ENCODE measurements at regions not wholly inside any gene's neighbourhood (a gene's known extent, or its start where the extent isn't known, plus 50 kb on each side); places are given as distances from the start of the nearest gene placed in this dataset.

DNA sequence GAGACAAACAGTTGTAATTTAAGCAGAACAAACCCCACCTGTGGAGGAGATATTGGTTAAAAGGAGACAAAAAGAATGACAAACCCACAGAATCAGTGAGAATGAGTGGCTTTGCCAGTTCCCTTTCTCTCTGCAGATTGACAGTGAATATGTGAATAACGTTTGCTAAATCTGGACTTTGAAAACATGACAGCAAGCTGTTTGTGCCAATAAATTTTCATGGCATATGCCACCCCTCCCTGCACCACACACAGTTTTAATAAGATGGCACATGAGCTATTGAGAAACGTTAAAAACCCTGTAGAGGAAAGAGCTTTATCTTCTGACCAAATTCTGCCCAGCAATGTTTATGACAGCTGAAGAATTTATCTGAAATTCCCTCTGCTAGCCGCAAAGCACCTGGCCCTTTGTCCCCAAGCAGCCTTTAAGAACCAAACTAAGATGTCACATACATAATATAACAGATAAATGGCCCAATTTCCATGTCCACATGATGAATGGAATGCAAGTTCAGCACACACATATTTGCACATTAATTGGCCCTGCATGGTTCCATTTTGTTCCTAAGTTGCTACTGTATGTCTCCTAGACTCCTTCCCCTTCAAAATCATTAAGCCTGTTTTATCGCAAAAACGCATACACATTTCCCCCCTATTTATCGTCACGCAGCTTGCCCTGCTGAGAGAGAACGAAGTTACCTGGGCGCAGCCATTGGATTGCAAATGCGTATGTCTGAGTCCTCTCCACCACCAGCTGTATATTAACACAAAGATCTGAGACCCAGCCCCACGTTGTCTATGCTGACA lies 773.5 kb upstream of the EEF2KMT start:
- Histone ChIP-seq H3K27me3 (ENCODE audit: control insufficient read depth in 3 of 3, insufficient read depth in 3 of 3, low read length in 3 of 3) (no peaks in the 10 kb centered on the region), H3K9ac (ENCODE audit: low read depth in 1 of 3, low read length in 3 of 3) (no peak overlapping the region), H3K27ac (ENCODE audit: low read depth, low read length) (no peak overlapping the region), H3K9me3 (ENCODE audit: control insufficient read depth in 3 of 3, low read length in 3 of 3) (no peaks in the 10 kb centered on the region), H3K4me3 (ENCODE audit: low read length in 3 of 3) (no peak overlapping the region), H3K4me1 (ENCODE audit: control insufficient read depth in 3 of 3, insufficient read depth in 3 of 3, low read length in 3 of 3) (no peaks in the 10 kb centered on the region), H3K36me3 (ENCODE audit: control insufficient read depth in 3 of 3, insufficient read depth in 3 of 3, low read length in 3 of 3) (no peaks in the 10 kb centered on the region)

DNA sequence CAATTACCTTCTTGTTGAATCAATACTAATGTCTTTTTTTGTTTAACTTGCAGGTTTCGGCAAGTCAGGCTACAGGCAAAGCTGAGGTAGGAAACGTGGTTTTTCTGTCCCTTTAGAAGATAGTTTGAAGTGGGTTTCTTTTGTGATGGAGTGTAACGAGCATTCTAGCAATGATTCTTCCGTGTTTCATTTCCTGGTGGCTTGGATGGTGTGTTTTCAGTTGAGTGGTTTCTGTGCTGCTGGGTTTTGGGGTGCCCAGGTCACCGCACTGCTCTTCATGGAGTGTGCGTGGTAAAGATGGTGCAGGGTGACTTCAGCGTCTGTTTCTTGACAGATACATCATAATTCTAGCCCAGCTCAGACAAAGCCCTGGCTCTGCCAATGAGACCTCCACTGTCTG lies 769.7 kb upstream of the EEF2KMT start:
- Histone ChIP-seq H3K27me3 (ENCODE audit: control insufficient read depth in 3 of 3, insufficient read depth in 3 of 3, low read length in 3 of 3) (no peaks in the 10 kb centered on the region), H3K9ac (ENCODE audit: low read depth in 1 of 3, low read length in 3 of 3) (no peak overlapping the region), H3K9me3 (ENCODE audit: control insufficient read depth in 3 of 3, low read length in 3 of 3) (peaks cover 0 to 3% (median 0%) of the 10 kb centered on the region in 3 donors), H3K27ac (ENCODE audit: low read depth, low read length) (no peak overlapping the region), H3K4me1 (ENCODE audit: control insufficient read depth in 3 of 3, insufficient read depth in 3 of 3, low read length in 3 of 3) (no peaks in the 10 kb centered on the region), H3K36me3 (ENCODE audit: control insufficient read depth in 3 of 3, insufficient read depth in 3 of 3, low read length in 3 of 3) (no peaks in the 10 kb centered on the region), H3K4me3 (ENCODE audit: low read length in 3 of 3) (no peak overlapping the region)

DNA sequence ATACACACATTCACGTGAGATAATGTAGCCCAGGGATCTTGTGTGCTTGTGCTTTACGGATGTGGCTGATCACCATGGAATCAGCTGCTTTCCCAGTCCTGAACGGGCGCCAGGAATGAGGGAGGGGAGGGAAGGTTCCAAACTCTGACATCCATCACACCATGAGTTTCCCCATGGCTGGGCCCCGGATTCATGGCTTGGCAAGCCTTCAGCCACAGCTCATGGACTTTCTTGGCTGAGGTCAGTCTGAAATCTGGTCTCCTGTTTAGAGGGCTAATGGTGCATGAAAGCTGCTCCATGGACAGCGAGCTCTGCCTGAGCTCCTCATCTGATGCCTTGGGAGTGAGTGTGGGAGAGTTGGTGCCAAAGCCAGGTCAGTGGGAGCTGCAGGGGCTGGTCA lies 767.6 kb upstream of the EEF2KMT start:
- Histone ChIP-seq H3K4me3 (ENCODE audit: low read length in 3 of 3) (no peak overlapping the region), H3K27me3 (ENCODE audit: control insufficient read depth in 3 of 3, insufficient read depth in 3 of 3, low read length in 3 of 3) (no peaks in the 10 kb centered on the region), H3K27ac (ENCODE audit: low read depth, low read length) (no peak overlapping the region), H3K36me3 (ENCODE audit: control insufficient read depth in 3 of 3, insufficient read depth in 3 of 3, low read length in 3 of 3) (no peaks in the 10 kb centered on the region), H3K4me1 (ENCODE audit: control insufficient read depth in 3 of 3, insufficient read depth in 3 of 3, low read length in 3 of 3) (no peaks in the 10 kb centered on the region), H3K9me3 (ENCODE audit: control insufficient read depth in 3 of 3, low read length in 3 of 3) (peaks cover 0 to 3% (median 0%) of the 10 kb centered on the region in 3 donors), H3K9ac (ENCODE audit: low read depth in 1 of 3, low read length in 3 of 3) (no peak overlapping the region)

DNA sequence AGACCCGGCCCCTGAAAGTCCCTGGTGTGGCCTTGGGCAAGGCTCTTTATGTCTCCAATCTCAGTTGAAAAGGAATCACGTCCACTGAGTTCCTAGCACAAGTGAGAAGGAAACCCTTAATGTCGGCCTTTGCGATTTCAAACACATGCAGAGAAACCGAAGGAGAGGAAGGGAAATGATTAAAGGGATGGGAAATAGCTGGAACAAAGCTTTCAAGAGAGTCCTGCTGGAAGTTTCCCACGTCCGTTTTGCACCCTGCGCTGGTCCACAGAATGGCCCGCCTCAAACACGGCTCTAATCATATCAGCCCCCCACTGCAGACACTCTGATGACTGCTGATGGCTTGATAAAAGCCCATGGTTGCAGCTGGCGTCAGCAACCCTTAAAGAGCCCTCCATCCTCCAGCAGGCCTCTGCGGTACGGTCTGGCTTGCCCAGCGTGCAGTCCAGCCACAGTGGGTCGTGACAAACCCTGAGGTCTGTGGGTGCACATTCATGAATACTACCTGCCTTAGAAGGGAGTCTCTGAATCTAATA lies 765.5 kb upstream of the EEF2KMT start:
- Histone ChIP-seq H3K4me1 (ENCODE audit: control insufficient read depth in 3 of 3, insufficient read depth in 3 of 3, low read length in 3 of 3) (no peaks in the 10 kb centered on the region), H3K36me3 (ENCODE audit: control insufficient read depth in 3 of 3, insufficient read depth in 3 of 3, low read length in 3 of 3) (no peaks in the 10 kb centered on the region), H3K27ac (ENCODE audit: low read depth, low read length) (no peak overlapping the region), H3K9ac (ENCODE audit: low read depth in 1 of 3, low read length in 3 of 3) (no peak overlapping the region), H3K4me3 (ENCODE audit: low read length in 3 of 3) (no peak overlapping the region), H3K27me3 (ENCODE audit: control insufficient read depth in 3 of 3, insufficient read depth in 3 of 3, low read length in 3 of 3) (no peaks in the 10 kb centered on the region), H3K9me3 (ENCODE audit: control insufficient read depth in 3 of 3, low read length in 3 of 3) (peaks cover 0 to 3% (median 0%) of the 10 kb centered on the region in 3 donors)

DNA sequence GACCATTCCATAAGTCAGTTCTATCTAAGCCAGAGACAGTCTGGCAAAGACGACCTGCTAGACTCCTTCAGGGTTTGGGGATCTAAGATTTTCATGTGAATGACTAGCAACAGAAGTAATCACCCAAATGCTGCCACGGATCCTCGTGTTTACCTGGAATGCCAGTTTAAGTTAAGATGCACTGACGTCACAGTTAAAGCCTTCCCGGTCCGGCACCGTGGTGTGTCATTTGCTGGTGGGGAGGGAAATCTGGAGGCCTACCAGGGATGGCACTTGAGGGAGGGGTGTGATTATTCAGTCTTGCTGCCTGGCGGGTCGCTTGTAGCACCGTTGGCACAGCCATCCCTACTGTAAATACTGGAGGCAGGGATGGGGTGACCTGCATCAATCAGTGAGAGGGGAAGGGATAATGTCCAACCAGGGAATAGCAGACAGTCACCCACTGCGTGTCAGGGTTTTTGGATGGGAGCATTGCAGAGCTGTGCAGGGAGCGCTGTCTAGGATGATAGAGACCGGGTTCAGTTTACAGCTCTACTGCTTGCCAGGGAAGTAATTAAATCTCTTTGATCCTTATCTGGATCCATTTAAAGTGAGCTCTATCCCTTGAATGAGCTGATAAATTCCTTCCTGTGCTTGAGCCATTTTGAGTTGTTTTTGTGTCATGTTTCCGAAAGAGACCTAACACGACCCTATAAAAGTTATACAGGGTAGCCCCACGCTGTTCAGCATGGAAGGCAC lies 764.7 kb upstream of the EEF2KMT start:
- Histone ChIP-seq H3K36me3 (ENCODE audit: control insufficient read depth in 3 of 3, insufficient read depth in 3 of 3, low read length in 3 of 3) (no peaks in the 10 kb centered on the region), H3K9ac (ENCODE audit: low read depth in 1 of 3, low read length in 3 of 3) (no peak overlapping the region), H3K4me3 (ENCODE audit: low read length in 3 of 3) (no peak overlapping the region), H3K27ac (ENCODE audit: low read depth, low read length) (no peak overlapping the region), H3K27me3 (ENCODE audit: control insufficient read depth in 3 of 3, insufficient read depth in 3 of 3, low read length in 3 of 3) (no peaks in the 10 kb centered on the region), H3K4me1 (ENCODE audit: control insufficient read depth in 3 of 3, insufficient read depth in 3 of 3, low read length in 3 of 3) (no peaks in the 10 kb centered on the region), H3K9me3 (ENCODE audit: control insufficient read depth in 3 of 3, low read length in 3 of 3) (peaks cover 0 to 3% (median 0%) of the 10 kb centered on the region in 3 donors)

DNA sequence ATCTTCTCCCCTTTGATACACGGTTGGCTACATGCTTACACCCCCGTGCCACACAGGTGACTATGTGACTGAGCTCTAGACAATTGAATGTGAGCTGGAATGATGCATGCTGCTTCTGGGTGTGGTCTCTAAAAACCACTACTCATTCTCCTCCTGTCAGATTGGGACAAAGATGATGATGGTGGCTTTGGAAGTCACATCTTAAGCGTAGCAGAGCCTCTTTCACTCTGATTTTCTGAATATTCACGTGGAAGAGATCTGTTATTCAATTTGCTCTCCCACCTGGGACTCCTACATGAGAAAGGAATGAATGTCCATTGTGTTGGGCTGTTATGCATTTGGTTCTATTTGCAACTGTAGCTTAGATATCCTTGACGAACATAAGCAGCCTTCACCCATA lies 763.6 kb upstream of the EEF2KMT start:
- no peaks in the 10 kb centered on the region for H3K4me1 ChIP-seq (ENCODE audit: control insufficient read depth in 3 of 3, insufficient read depth in 3 of 3, low read length in 3 of 3)
- no peaks in the 10 kb centered on the region for H3K36me3 ChIP-seq (ENCODE audit: control insufficient read depth in 3 of 3, insufficient read depth in 3 of 3, low read length in 3 of 3)
- no peaks in the 10 kb centered on the region for H3K27me3 ChIP-seq (ENCODE audit: control insufficient read depth in 3 of 3, insufficient read depth in 3 of 3, low read length in 3 of 3)
- peaks cover 0 to 3% (median 0%) of the 10 kb centered on the region in 3 donors for H3K9me3 ChIP-seq (ENCODE audit: control insufficient read depth in 3 of 3, low read length in 3 of 3)
- no peak overlapping the region for H3K9ac ChIP-seq (ENCODE audit: low read depth in 1 of 3, low read length in 3 of 3)
- H3K4me3 ChIP-seq (ENCODE audit: low read length in 3 of 3), result no peak overlapping the region
- no peak overlapping the region for H3K27ac ChIP-seq (ENCODE audit: low read depth, low read length)

DNA sequence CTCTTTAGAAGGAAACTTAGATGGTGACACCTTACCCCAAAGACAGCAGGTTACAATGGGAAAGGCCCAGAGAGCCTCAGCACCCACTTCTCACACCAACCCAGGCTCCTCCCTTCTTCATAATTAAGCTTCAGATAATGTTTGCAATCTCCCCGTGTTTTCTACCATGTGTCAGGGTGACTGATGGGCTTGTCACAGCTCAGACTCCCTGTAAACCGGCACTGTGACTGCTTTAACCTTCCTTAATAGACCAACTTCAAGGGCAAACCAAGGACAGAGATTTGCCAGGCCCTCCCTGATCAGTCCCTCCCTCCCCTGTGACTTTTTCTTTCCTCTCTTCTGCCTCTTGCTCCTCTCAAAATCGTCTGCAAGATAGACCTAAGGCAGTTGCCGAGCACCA lies 760.6 kb upstream of the EEF2KMT start:
- Histone ChIP-seq H3K9me3 (ENCODE audit: control insufficient read depth in 3 of 3, low read length in 3 of 3) (no peaks in the 10 kb centered on the region), H3K36me3 (ENCODE audit: control insufficient read depth in 3 of 3, insufficient read depth in 3 of 3, low read length in 3 of 3) (no peaks in the 10 kb centered on the region), H3K27ac (ENCODE audit: low read depth, low read length) (no peak overlapping the region), H3K9ac (ENCODE audit: low read depth in 1 of 3, low read length in 3 of 3) (no peak overlapping the region), H3K27me3 (ENCODE audit: control insufficient read depth in 3 of 3, insufficient read depth in 3 of 3, low read length in 3 of 3) (no peaks in the 10 kb centered on the region), H3K4me3 (ENCODE audit: low read length in 3 of 3) (no peak overlapping the region), H3K4me1 (ENCODE audit: control insufficient read depth in 3 of 3, insufficient read depth in 3 of 3, low read length in 3 of 3) (no peaks in the 10 kb centered on the region)

DNA sequence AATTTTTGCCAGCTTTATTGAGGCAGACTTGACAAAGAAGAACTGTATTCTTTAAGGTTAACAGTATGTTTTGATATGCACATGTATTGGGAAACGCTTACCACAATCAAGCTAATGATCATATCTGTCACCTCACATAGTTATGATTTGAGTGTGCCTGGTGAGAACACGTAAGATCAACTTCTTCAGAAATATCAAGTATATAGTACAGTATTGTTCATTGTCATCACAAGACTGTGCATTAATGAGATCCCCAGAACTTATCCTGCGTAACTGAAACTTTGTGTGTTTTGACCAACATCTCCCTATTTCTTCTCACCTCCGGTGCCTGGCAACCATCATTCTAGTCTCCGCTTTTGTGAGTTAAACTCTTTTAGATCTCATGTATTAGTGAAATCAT lies 756.4 kb upstream of the EEF2KMT start:
- H3K4me1 ChIP-seq (ENCODE audit: control insufficient read depth in 3 of 3, insufficient read depth in 3 of 3, low read length in 3 of 3), result no peaks in the 10 kb centered on the region
- no peaks in the 10 kb centered on the region for H3K36me3 ChIP-seq (ENCODE audit: control insufficient read depth in 3 of 3, insufficient read depth in 3 of 3, low read length in 3 of 3)
- H3K4me3 ChIP-seq (ENCODE audit: low read length in 3 of 3), result no peak overlapping the region
- peaks cover 0 to 2% (median 0%) of the 10 kb centered on the region in 3 donors for H3K9me3 ChIP-seq (ENCODE audit: control insufficient read depth in 3 of 3, low read length in 3 of 3)
- no peak overlapping the region for H3K9ac ChIP-seq (ENCODE audit: low read depth in 1 of 3, low read length in 3 of 3)
- H3K27ac ChIP-seq (ENCODE audit: low read depth, low read length), result no peak overlapping the region
- H3K27me3 ChIP-seq (ENCODE audit: control insufficient read depth in 3 of 3, insufficient read depth in 3 of 3, low read length in 3 of 3), result no peaks in the 10 kb centered on the region

DNA sequence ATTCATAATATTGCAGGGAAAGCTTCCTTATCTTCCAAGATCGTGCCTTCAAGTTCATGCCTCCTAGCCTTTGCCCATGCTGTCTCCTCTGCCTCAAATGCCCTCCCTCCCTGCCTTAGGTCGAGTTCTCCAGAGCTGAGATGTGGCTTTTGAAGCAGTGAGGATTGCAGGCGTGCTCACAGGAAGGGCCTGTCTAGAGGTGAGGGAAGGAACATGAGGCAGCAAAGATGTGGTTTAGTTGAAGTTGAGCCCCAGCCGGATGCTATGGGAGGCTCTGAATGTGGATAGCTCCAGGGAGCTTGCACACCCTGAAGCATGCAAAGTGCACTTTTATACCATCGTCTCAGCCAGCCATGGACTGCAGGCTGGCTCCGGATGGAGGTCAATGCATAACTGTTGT lies 754.6 kb upstream of the EEF2KMT start:
- Histone ChIP-seq H3K27me3 (ENCODE audit: control insufficient read depth in 3 of 3, insufficient read depth in 3 of 3, low read length in 3 of 3) (no peaks in the 10 kb centered on the region), H3K9ac (ENCODE audit: low read depth in 1 of 3, low read length in 3 of 3) (no peak overlapping the region), H3K36me3 (ENCODE audit: control insufficient read depth in 3 of 3, insufficient read depth in 3 of 3, low read length in 3 of 3) (no peaks in the 10 kb centered on the region), H3K4me3 (ENCODE audit: low read length in 3 of 3) (no peak overlapping the region), H3K9me3 (ENCODE audit: control insufficient read depth in 3 of 3, low read length in 3 of 3) (peaks cover 0 to 4% (median 2%) of the 10 kb centered on the region in 3 donors), H3K27ac (ENCODE audit: low read depth, low read length) (no peak overlapping the region), H3K4me1 (ENCODE audit: control insufficient read depth in 3 of 3, insufficient read depth in 3 of 3, low read length in 3 of 3) (no peaks in the 10 kb centered on the region)

DNA sequence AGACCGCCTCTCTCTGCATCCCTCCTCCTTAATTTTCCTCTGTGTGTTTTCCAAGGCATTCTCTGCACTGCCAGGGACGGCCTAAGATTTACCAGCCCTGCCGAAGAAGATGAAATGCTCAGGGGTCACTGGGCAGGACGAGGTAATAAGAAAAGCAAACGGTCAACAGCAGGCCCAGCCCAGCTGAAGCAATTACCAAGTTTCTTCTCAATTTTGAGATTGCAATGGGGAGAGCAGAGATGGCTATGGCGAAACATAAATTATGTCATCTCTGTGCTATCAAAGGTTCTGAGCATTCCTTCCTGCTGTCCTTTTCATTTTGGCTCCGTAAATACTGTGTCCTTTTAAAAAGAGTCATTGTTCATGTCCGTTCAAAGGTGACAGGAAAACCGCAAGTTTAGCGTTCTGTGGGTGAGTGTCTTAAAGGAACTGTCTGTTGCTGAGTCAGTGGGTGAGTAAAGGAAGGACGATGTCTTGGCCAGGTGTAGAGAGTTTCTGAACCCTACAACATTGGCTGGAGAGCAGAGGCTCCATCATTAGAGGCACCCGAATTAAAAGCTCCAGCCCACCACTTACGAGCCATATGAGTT lies 753.9 kb upstream of the EEF2KMT start:
- Histone ChIP-seq H3K9ac (ENCODE audit: low read depth in 1 of 3, low read length in 3 of 3) (no peak overlapping the region), H3K27me3 (ENCODE audit: control insufficient read depth in 3 of 3, insufficient read depth in 3 of 3, low read length in 3 of 3) (no peaks in the 10 kb centered on the region), H3K9me3 (ENCODE audit: control insufficient read depth in 3 of 3, low read length in 3 of 3) (peaks cover 0 to 4% (median 2%) of the 10 kb centered on the region in 3 donors), H3K36me3 (ENCODE audit: control insufficient read depth in 3 of 3, insufficient read depth in 3 of 3, low read length in 3 of 3) (no peaks in the 10 kb centered on the region), H3K27ac (ENCODE audit: low read depth, low read length) (no peak overlapping the region), H3K4me1 (ENCODE audit: control insufficient read depth in 3 of 3, insufficient read depth in 3 of 3, low read length in 3 of 3) (no peaks in the 10 kb centered on the region), H3K4me3 (ENCODE audit: low read length in 3 of 3) (no peak overlapping the region)
